ENCODE measurements at regions not wholly inside any gene's neighbourhood (a gene's known extent, or its start where the extent isn't known, plus 50 kb on each side); places are given as distances from the start of the nearest gene placed in this dataset.

GRCh38 chr6:14997507-14997906 lies 248.4 kb upstream of the JARID2 start:
- TF ChIP-seq EP300 (IDR thresholded peaks at IDR 0.05; ENCODE audit: borderline replicate concordance in 1 of 2, control insufficient read depth in 1 of 2, low read depth in 2 of 2, low read length in 2 of 2): no peak
- no peak for TF ChIP-seq PBX3 (IDR thresholded peaks at IDR 0.05; ENCODE audit: insufficient replicate concordance, low read depth, low read length)
- no peak for TF ChIP-seq SMC3 (IDR thresholded peaks at IDR 0.05; ENCODE audit: borderline replicate concordance, low read length)
- no peak for TF ChIP-seq YBX1 (IDR thresholded peaks at IDR 0.05)
- no peak for TF ChIP-seq CTCF (IDR thresholded peaks at IDR 0.05 in 2 of 3, conservative IDR thresholded peaks at IDR 0.05 in 1 of 3; ENCODE audit: control insufficient read depth in 2 of 3, extremely low read depth in 1 of 3, insufficient read depth in 1 of 3, low read depth in 3 of 3, low read length in 3 of 3)
- TF ChIP-seq RFX5 (IDR thresholded peaks at IDR 0.05; ENCODE audit: low read depth, low read length): no peak
- peak; percentile 33; the same call in 1 of the 2 replicates for TF ChIP-seq PKNOX1 (IDR thresholded peaks at IDR 0.05)

All from GM12878 (cell line).